H1 (cell line): ENCODE measurements at regions not wholly inside any gene's neighbourhood (a gene's known extent, or its start where the extent isn't known, plus 50 kb on each side); places are given as distances from the start of the nearest gene placed in this dataset.

ENCODE experiments used
- CTCF ChIA-PET: fragments of 300-600 bp; sonication (Branson Sonifier 250); formaldehyde crosslinking; loops from one replicate; lab custom pipeline; 2021; ENCODE audit not compliant: partially characterized antibody; lab: Charles Lee
- POLR2A ChIA-PET: fragments of 300-600 bp; sonication (Branson Sonifier 250); formaldehyde crosslinking; loops from one replicate; lab custom pipeline; 2021; ENCODE audit warnings: inconsistent platforms; ENCODE audit not compliant: partially characterized antibody; lab: Charles Lee
- DNase-seq, 2 experiments: peaks; one replicate each; pipeline versions ENCODE4 v3.0.0 to v3.0.0-alpha.2; 2010 to 2022; ENCODE audit warnings: low spot score in 2 of 2, low read depth in 1 of 2, mixed read lengths in 1 of 2
- FAIRE-seq: peaks from 2 replicates; lab custom pipeline; 2011; peaks lifted over from hg19 to GRCh38; lab: Jason Lieb, UNC
- H2AFZ ChIP-seq: 2 replicates; pipeline ENCODE4 v1.8.1; 2012; ENCODE audit warnings: low read length, inconsistent platforms
- H2AK5ac ChIP-seq: 2 replicates; pipeline ENCODE4 v1.6.1; 2013; ENCODE audit warnings: low read depth, low read length
- H2BK120ac ChIP-seq: replicated peaks from 2 replicates; pipeline ENCODE3; 2013; ENCODE audit warnings: low read depth, low read length, inconsistent platforms
- H2BK12ac ChIP-seq: 2 replicates; pipeline ENCODE4 v1.6.1; 2013; ENCODE audit warnings: low read depth, low read length
- H2BK15ac ChIP-seq: 2 replicates; pipeline ENCODE4 v1.6.1; 2013; ENCODE audit warnings: low read length
- H2BK20ac ChIP-seq: 2 replicates; pipeline ENCODE4 v1.6.1; 2013; ENCODE audit warnings: low read length
- H2BK5ac ChIP-seq: 2 replicates; pipeline ENCODE4 v1.6.1; 2013; ENCODE audit warnings: low read depth, low read length
- H3K14ac ChIP-seq: 2 replicates; pipeline ENCODE4 v1.6.1; 2013; ENCODE audit warnings: inconsistent platforms; ENCODE audit not compliant: insufficient read length
- H3K18ac ChIP-seq: 2 replicates; pipeline ENCODE4 v1.6.1; 2013; ENCODE audit warnings: low read length; ENCODE audit errors: extremely low read depth
- H3K23ac ChIP-seq: 2 replicates; pipeline ENCODE4 v1.6.1; 2013; ENCODE audit warnings: inconsistent platforms; ENCODE audit not compliant: insufficient read length
- H3K23me2 ChIP-seq: 2 replicates; pipeline ENCODE4 v1.6.1; 2013; ENCODE audit warnings: low read depth, low read length
- H3K27ac ChIP-seq: 2 replicates; pipeline ENCODE4 v1.6.1; 2011; ENCODE audit warnings: low read depth, low read length, inconsistent platforms
- H3K27me3 ChIP-seq, 4 experiments: replicated peaks in 1 of 4; 1 replicate in 1 of 4; 2 replicates in 3 of 4; pipeline versions ENCODE4 v1.6.1 to v1.8.1; 2011 to 2013; ENCODE audit warnings: low read length in 3 of 4, mild to moderate bottlenecking in 3 of 4, inconsistent platforms in 2 of 4, mixed read lengths in 2 of 4, moderate library complexity in 1 of 4; ENCODE audit not compliant: control insufficient read depth in 3 of 4, insufficient read depth in 3 of 4; ENCODE audit errors: extremely low read depth in 1 of 4
- H3K36me3 ChIP-seq, 4 experiments: 2 replicates each; pipeline versions ENCODE4 v1.6.1 to v1.8.1; 2011 to 2013; ENCODE audit warnings: mild to moderate bottlenecking in 4 of 4, low read length in 3 of 4, moderate library complexity in 2 of 4, control low read depth in 1 of 4, inconsistent platforms in 1 of 4; ENCODE audit not compliant: insufficient read depth in 4 of 4, control insufficient read depth in 2 of 4
- H3K4ac ChIP-seq: replicated peaks from 2 replicates; pipeline ENCODE3; 2013; ENCODE audit warnings: low read length, low read depth, mixed read lengths, inconsistent platforms; ENCODE audit not compliant: insufficient read length
- H3K4me1 ChIP-seq, 4 experiments: replicated peaks in 1 of 4; 1 replicate in 1 of 4; 2 replicates in 3 of 4; pipeline versions ENCODE4 v1.6.1 to v1.8.1; 2011 to 2013; ENCODE audit warnings: low read length in 3 of 4, inconsistent platforms in 2 of 4, mixed read lengths in 1 of 4; ENCODE audit not compliant: insufficient read depth in 4 of 4, control insufficient read depth in 3 of 4
- H3K4me2 ChIP-seq, 2 experiments: 2 replicates each; pipeline versions ENCODE4 v1.6.1 to v1.8.1; 2011 to 2013; ENCODE audit warnings: low read depth in 2 of 2, low read length in 2 of 2, control low read depth in 1 of 2, inconsistent platforms in 1 of 2, mild to moderate bottlenecking in 1 of 2; ENCODE audit not compliant: insufficient read depth in 1 of 2
- H3K4me3 ChIP-seq, 4 experiments: fragments of 200-600, 300-600 bp in 1 of 4; sonication (generic), shearing (Covaris generic), sonication (Bioruptor Twin) in 1 of 4; 2 replicates each; pipeline versions ENCODE4 v1.5.1 to v1.8.1; 2011 to 2016; ENCODE audit warnings: low read length in 4 of 4, low read depth in 3 of 4, control low read depth in 2 of 4, inconsistent platforms in 2 of 4, mild to moderate bottlenecking in 2 of 4, mixed read lengths in 1 of 4, moderate library complexity in 1 of 4; ENCODE audit not compliant: insufficient read depth in 2 of 4; ENCODE audit errors: extremely low read depth in 1 of 4
- H3K56ac ChIP-seq: replicated peaks from 2 replicates; pipeline ENCODE3; 2013; ENCODE audit warnings: low read depth, mild to moderate bottlenecking, mixed read lengths, low read length, inconsistent platforms; ENCODE audit not compliant: insufficient read length
- H3K79me1 ChIP-seq: 2 replicates; pipeline ENCODE4 v1.6.1; 2013; ENCODE audit warnings: low read depth, low read length, control low read depth
- H3K79me2 ChIP-seq, 2 experiments: 2 replicates each; pipeline versions ENCODE4 v1.6.1 to v1.8.1; 2012 to 2013; ENCODE audit warnings: low read length in 2 of 2, mild to moderate bottlenecking in 2 of 2, inconsistent platforms in 1 of 2; ENCODE audit not compliant: insufficient read depth in 2 of 2, control insufficient read depth in 1 of 2
- H3K9ac ChIP-seq, 4 experiments: replicated peaks in 1 of 4; 1 replicate in 1 of 4; 2 replicates in 3 of 4; pipeline versions ENCODE4 v1.6.1 to v1.8.1; 2011 to 2013; ENCODE audit warnings: low read depth in 3 of 4, low read length in 3 of 4, control low read depth in 2 of 4, mild to moderate bottlenecking in 2 of 4, moderate library complexity in 2 of 4, inconsistent platforms in 1 of 4; ENCODE audit errors: extremely low read depth in 1 of 4
- H3K9me3 ChIP-seq, 2 experiments: 2 replicates each; pipeline versions ENCODE4 v1.6.1 to v1.8.1; 2012 to 2013; ENCODE audit warnings: mild to moderate bottlenecking in 2 of 2, moderate library complexity in 2 of 2, control low read depth in 1 of 2, inconsistent platforms in 1 of 2, low read depth in 1 of 2, low read length in 1 of 2, mixed read lengths in 1 of 2; ENCODE audit not compliant: insufficient read depth in 2 of 2
- H4K20me1 ChIP-seq, 2 experiments: replicated peaks in 1 of 2; 2 replicates each; pipeline versions ENCODE3 to v1.8.1; 2011 to 2013; ENCODE audit warnings: inconsistent platforms in 2 of 2, low read length in 2 of 2, mild to moderate bottlenecking in 1 of 2; ENCODE audit not compliant: insufficient read depth in 2 of 2, control insufficient read depth in 1 of 2
- H4K5ac ChIP-seq: 2 replicates; pipeline ENCODE4 v1.6.1; 2013; ENCODE audit warnings: low read length, low read depth, mixed read lengths, inconsistent platforms; ENCODE audit not compliant: insufficient read length
- H4K8ac ChIP-seq: 2 replicates; pipeline ENCODE4 v1.8.0; 2013; ENCODE audit warnings: mild to moderate bottlenecking, moderate library complexity, low read length, inconsistent platforms; ENCODE audit not compliant: insufficient read depth; ENCODE audit errors: extremely low read depth
- H4K91ac ChIP-seq: replicated peaks from 2 replicates; pipeline ENCODE3; 2013; ENCODE audit warnings: low read length, mixed read lengths, inconsistent platforms; ENCODE audit not compliant: insufficient read length
- BACH1 ChIP-seq: IDR thresholded peaks from 2 replicates; pipeline ENCODE4 v1.6.1; 2012; ENCODE audit warnings: low read length, improper control_type of control experiment
- BCL11A ChIP-seq, 2 experiments: IDR thresholded peaks; one replicate each; pipeline ENCODE4 v1.6.1; 2011; ENCODE audit warnings: low read depth in 2 of 2, low read length in 2 of 2, mild to moderate bottlenecking in 2 of 2
- CBX5 ChIP-seq: fragments of 300-800, 300-1000 bp; sonication (generic); IDR thresholded peaks from 2 replicates; pipeline ENCODE4 v1.7.1; 2016; ENCODE audit warnings: antibody characterized with exemption, low read length, low read depth
- EGR1 ChIP-seq: IDR thresholded peaks from 2 replicates; pipeline ENCODE4 v1.6.1; 2011; ENCODE audit warnings: low read depth, low read length, borderline replicate concordance
- KDM1A ChIP-seq: fragments of 200-600, 300-600 bp; sonication (generic); IDR thresholded peaks from 2 replicates; pipeline ENCODE4 v1.7.1; 2016; ENCODE audit warnings: mild to moderate bottlenecking, low read length, borderline replicate concordance
- RFX5 ChIP-seq: IDR thresholded peaks from 2 replicates; pipeline ENCODE4 v1.6.1; 2011; ENCODE audit warnings: low read depth, low read length, improper control_type of control experiment, borderline replicate concordance
- SP1 ChIP-seq: IDR thresholded peaks from 2 replicates; pipeline ENCODE4 v1.6.1; 2011; ENCODE audit warnings: low read depth, low read length
- YY1 ChIP-seq: IDR thresholded peaks from 2 replicates; pipeline ENCODE4 v1.6.1; 2011; ENCODE audit warnings: low read depth, mild to moderate bottlenecking, low read length
- ZNF274 ChIP-seq: IDR thresholded peaks from 2 replicates; pipeline ENCODE4 v1.7.0; 2012; ENCODE audit warnings: low read length, borderline replicate concordance; ENCODE audit errors: extremely low read depth
- WGBS, 2 experiments: shearing (Covaris generic) in 1 of 2; methylation state at CpG; one replicate each; pipeline versions ENCODE4 v1.1.6 to v1.1.7; 2013 to 2015; ENCODE audit warnings: low lambda C conversion rate in 2 of 2, mixed read lengths in 2 of 2, inconsistent platforms in 1 of 2, low coverage in 1 of 2, missing lambda C conversion rate in 1 of 2; ENCODE audit not compliant: insufficient replicate concordance in 2 of 2, insufficient coverage in 1 of 2, insufficient read length in 1 of 2; ENCODE audit errors: extremely low coverage in 1 of 2, missing lambda C conversion rate in 1 of 2; 5-methylcytosine and 5-hydroxymethylcytosine counted together
- TF ChIP-seq, protein P1 (sequence below): IDR thresholded peaks from 2 replicates; pipeline ENCODE4 v1.6.1; 2012; ENCODE audit warnings: inconsistent platforms

DNA sequence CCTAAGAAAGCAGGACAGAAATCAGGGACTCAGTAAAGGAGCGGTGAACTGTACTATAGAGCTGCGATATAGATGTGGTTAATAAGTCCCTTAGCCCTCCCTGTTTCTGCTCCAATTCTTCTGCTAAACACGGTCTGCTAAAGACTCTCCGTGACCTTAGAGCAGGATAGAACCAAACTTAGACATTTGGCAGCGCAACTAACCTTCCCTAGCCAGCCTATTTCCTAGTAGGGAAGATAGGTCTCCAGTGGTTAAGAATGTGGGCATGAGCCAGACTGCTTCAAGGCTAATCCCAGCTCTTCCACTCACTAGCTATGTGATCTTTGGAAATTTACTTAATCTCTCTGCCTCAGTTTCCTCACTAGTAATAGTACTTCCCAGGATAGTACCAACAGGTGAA, 193.6 kb upstream of the IL12A start:
- no peak overlapping the region for H2AK5ac ChIP-seq
- peaks cover 0 to 3% of the 10 kb centered on the region in 2 experiments for H4K20me1 ChIP-seq
- H3K4ac ChIP-seq = no peak overlapping the region
- no peak for DNase-seq
- ChIA-PET POLR2A (no interaction called here), CTCF (interaction anchor here (0.8 to 3.0 kb wide), 9 partner anchors 10 to 529 kb away, joined by 3 to 19 read pairs (median 4); no protein-coding TSS in a partner anchor)
- H3K18ac ChIP-seq = no peak overlapping the region
- H4K8ac ChIP-seq = no peak overlapping the region
- no peak overlapping the region for H2AFZ ChIP-seq
- no peaks in the 10 kb centered on the region for H3K9me3 ChIP-seq
- H2BK12ac ChIP-seq = no peak overlapping the region
- H2BK20ac ChIP-seq = no peak overlapping the region
- H4K91ac ChIP-seq = no peak overlapping the region
- H2BK120ac ChIP-seq = no peak overlapping the region
- peaks cover 0 to 10% (median 4%) of the 10 kb centered on the region in 4 experiments; a peak in 3 of 7 replicates for H3K4me1 ChIP-seq
- no peak overlapping the region for H2BK5ac ChIP-seq
- H3K23ac ChIP-seq = no peak overlapping the region
- H3K9ac ChIP-seq = no peak overlapping the region
- H3K79me2 ChIP-seq = no peaks in the 10 kb centered on the region; a peak in 1 of 4 replicates
- H3K4me2 ChIP-seq = no peak overlapping the region
- no peaks in the 10 kb centered on the region for H3K27me3 ChIP-seq
- H3K27ac ChIP-seq = no peak overlapping the region
- no peaks in the 10 kb centered on the region for H3K36me3 ChIP-seq
- H3K56ac ChIP-seq = no peak overlapping the region
- no peak overlapping the region for H2BK15ac ChIP-seq
- WGBS, 2 experiments = 92% methylated on average over 5 of the region's 5 CpGs; no CpG with 5 or more reads in 1 of the 2 experiments
- no peak overlapping the region for H4K5ac ChIP-seq
- TF ChIP-seq CBX5 (no peak), BCL11A (IDR thresholded peaks at IDR 0.05; ENCODE audit: low read depth in 2 of 2, low read length in 2 of 2) (no peak), ZNF274 (no peak), SP1 (no peak), EGR1 (no peak), YY1 (no peak), KDM1A (no peak), RFX5 (no peak), BACH1 (no peak)
- TF ChIP-seq, protein P1, sequence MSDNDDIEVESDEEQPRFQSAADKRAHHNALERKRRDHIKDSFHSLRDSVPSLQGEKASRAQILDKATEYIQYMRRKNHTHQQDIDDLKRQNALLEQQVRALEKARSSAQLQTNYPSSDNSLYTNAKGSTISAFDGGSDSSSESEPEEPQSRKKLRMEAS = no peak
- no peak overlapping the region for H3K14ac ChIP-seq
- H3K4me3 ChIP-seq = no peak overlapping the region
- H3K23me2 ChIP-seq = no peaks in the 10 kb centered on the region
- no peak for FAIRE-seq
- no peaks in the 10 kb centered on the region for H3K79me1 ChIP-seq
